ENCODE measurements at regions not wholly inside any gene's neighbourhood (a gene's known extent, or its start where the extent isn't known, plus 50 kb on each side); places are given as distances from the start of the nearest gene placed in this dataset.

DNA sequence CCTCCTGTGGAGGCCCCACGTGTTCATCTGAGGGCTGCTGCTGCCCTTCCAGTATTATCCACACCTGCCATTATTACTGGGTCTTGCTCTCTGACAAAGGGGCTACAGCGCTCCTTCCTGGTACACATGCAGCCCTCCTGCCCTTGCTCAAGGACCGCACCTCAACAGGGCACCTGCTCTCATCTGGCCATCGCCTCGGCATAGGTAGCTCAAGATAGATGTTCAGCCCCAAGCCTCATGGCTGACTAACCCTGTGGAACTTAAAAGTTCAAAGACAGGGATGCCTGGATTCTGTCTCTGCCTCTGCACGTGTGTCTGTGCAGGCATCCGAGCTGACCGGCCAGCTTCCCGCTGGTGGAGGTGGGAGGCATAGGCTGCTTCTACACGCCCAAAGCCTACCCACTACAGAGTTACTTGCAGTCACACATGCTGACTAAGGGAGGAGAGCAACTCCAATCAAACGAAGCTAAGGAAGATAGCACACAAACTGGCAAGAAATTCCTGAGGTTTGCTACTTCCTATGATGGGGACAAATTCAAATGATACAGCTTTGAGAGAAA is 152.5 kb upstream of the ATP10A start:
- TF ChIP-seq, protein P1, sequence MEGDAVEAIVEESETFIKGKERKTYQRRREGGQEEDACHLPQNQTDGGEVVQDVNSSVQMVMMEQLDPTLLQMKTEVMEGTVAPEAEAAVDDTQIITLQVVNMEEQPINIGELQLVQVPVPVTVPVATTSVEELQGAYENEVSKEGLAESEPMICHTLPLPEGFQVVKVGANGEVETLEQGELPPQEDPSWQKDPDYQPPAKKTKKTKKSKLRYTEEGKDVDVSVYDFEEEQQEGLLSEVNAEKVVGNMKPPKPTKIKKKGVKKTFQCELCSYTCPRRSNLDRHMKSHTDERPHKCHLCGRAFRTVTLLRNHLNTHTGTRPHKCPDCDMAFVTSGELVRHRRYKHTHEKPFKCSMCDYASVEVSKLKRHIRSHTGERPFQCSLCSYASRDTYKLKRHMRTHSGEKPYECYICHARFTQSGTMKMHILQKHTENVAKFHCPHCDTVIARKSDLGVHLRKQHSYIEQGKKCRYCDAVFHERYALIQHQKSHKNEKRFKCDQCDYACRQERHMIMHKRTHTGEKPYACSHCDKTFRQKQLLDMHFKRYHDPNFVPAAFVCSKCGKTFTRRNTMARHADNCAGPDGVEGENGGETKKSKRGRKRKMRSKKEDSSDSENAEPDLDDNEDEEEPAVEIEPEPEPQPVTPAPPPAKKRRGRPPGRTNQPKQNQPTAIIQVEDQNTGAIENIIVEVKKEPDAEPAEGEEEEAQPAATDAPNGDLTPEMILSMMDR (IDR thresholded peaks at IDR 0.05; ENCODE audit: insufficient read depth, low read length), result no peak
- TF ChIP-seq POLR2AphosphoS5 (IDR thresholded peaks at IDR 0.05; ENCODE audit: low read depth) (no peak), GABPA (IDR thresholded peaks at IDR 0.05; ENCODE audit: low read depth) (no peak), SPI1 (IDR thresholded peaks at IDR 0.05; ENCODE audit: borderline replicate concordance, low read depth) (no peak)
- TF ChIP-seq, protein P2, sequence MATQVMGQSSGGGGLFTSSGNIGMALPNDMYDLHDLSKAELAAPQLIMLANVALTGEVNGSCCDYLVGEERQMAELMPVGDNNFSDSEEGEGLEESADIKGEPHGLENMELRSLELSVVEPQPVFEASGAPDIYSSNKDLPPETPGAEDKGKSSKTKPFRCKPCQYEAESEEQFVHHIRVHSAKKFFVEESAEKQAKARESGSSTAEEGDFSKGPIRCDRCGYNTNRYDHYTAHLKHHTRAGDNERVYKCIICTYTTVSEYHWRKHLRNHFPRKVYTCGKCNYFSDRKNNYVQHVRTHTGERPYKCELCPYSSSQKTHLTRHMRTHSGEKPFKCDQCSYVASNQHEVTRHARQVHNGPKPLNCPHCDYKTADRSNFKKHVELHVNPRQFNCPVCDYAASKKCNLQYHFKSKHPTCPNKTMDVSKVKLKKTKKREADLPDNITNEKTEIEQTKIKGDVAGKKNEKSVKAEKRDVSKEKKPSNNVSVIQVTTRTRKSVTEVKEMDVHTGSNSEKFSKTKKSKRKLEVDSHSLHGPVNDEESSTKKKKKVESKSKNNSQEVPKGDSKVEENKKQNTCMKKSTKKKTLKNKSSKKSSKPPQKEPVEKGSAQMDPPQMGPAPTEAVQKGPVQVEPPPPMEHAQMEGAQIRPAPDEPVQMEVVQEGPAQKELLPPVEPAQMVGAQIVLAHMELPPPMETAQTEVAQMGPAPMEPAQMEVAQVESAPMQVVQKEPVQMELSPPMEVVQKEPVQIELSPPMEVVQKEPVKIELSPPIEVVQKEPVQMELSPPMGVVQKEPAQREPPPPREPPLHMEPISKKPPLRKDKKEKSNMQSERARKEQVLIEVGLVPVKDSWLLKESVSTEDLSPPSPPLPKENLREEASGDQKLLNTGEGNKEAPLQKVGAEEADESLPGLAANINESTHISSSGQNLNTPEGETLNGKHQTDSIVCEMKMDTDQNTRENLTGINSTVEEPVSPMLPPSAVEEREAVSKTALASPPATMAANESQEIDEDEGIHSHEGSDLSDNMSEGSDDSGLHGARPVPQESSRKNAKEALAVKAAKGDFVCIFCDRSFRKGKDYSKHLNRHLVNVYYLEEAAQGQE (IDR thresholded peaks at IDR 0.05; ENCODE audit: insufficient replicate concordance, low read depth), result no peak

Data from HL-60 (cell line).